NB4 (cell line): ENCODE measurements at regions not wholly inside any gene's neighbourhood (a gene's known extent, or its start where the extent isn't known, plus 50 kb on each side); places are given as distances from the start of the nearest gene placed in this dataset.

Experiments
- DNase-seq: peaks from one replicate; pipeline ENCODE4 v3.0.0; 2010; ENCODE audit warnings: low read depth
- H3K4me3 ChIP-seq: one replicate; pipeline ENCODE4 v1.5.1; 2011; ENCODE audit warnings: mild to moderate bottlenecking, low read depth, low read length, moderate library complexity
- CTCF ChIP-seq: IDR thresholded peaks from one replicate; pipeline ENCODE4 v1.5.1; 2012; ENCODE audit warnings: low read depth, low read length
- MYC ChIP-seq: IDR thresholded peaks from 2 replicates; pipeline ENCODE4 v1.6.1; 2011; ENCODE audit warnings: low read depth, low read length
- POLR2A ChIP-seq: IDR thresholded peaks from 2 replicates; pipeline ENCODE4 v1.6.1; 2011; ENCODE audit warnings: mild to moderate bottlenecking; ENCODE audit not compliant: insufficient read length; ENCODE audit errors: extremely low read depth
- TF ChIP-seq, protein P1 (sequence below): IDR thresholded peaks from 2 replicates; pipeline ENCODE4 v1.6.1; 2011; ENCODE audit warnings: low read depth, low read length

DNA sequence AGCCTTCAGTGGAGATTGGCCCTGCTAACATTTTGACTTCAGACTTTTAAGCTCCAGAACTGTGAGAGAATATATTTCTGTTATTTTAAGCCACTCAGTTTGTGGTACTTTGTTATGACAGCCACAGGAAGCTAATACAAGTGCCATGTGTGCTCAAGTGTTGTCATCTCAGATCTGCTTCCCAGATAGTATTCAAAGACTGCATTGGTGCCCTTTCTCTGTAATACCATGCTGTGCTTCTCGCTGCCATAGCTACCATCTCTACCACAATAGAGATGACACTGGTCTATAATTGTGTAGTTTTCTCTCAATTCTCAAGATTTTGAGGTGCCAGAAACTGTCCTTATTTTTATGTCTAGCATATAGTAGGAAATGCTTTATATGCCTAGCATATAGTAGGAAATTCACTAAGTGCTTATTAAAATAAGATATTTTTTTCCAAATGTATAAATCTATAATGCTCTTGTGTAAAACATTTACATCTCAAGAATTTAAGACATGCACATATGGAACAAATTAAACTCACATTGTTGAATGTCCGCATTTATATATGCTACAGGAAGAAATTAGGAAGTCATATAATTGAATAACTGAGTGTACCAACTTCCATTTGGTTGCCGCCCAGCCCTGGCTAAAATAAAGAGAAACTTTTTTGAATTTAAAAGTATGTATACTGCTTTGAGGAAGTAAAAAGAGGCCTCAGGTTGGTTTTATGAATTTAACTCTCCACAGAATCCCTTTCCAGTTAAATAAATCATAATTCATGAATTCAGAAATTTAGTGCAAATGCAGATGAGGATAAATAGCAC is 77.6 kb downstream of the TPBG start:
- H3K4me3 ChIP-seq = no peak overlapping the region
- no peak for DNase-seq
- TF ChIP-seq POLR2A (no peak), CTCF (no peak), MYC (no peak)
- TF ChIP-seq, protein P1, sequence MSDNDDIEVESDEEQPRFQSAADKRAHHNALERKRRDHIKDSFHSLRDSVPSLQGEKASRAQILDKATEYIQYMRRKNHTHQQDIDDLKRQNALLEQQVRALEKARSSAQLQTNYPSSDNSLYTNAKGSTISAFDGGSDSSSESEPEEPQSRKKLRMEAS = no peak

DNA sequence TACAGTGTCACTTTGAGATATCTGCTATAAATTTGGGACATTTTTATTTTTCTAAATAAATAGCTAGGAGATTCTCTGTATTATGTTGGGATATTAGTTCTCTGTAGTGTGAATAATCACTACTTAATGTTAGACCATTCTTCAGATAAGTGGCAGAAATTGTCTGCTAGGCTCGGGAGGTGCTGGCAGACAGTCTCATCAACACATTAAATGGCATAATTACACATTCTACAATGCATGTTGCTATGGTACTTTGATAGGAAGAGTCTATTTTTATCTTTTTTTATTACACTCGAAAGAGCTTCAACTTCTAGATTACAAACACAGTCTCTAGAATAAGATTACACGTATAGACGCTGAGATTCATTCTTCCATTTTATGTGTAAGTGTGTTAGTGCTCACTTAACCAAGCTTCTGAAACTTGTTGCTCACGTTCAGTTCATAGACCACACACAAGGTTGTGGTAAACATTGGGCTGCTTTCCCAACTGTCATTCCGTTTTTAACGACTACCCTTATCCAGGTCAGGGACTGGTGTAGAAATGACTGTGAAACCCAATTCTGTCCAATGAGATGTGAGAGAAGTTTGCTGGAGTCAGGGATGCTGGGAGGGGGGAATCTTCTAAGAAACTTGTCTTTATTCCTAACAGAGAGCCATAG is 78.6 kb downstream of the TPBG start:
- TF ChIP-seq CTCF (no peak), POLR2A (no peak), MYC (no peak)
- no peak for DNase-seq
- no peak overlapping the region for H3K4me3 ChIP-seq

DNA sequence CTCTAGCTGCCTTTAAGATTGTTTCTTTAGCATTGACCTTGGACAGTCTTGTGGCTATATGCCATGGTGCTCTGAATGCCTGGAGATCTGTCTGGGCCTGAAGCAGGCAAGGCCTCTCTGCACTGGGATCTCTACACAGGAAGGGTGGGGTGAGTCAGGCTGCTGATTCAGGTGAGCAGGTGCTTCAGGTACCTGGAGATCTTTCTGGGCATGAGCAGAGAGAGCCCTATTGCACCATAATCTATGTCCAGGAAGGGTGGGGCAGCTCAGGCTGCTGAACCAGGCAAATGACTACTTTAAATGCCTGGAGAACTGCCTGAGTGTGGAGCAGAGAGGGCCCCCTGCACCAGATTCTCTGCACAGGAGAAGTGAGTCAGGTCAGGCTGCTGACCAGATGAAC is 94.5 kb downstream of the TPBG start:
- no peak for DNase-seq
- TF ChIP-seq POLR2A (no peak), MYC (no peak), CTCF (no peak)
- TF ChIP-seq, protein P1 = no peak
- no peak overlapping the region for H3K4me3 ChIP-seq

- DNase-seq = no peak
- TF ChIP-seq, protein P1 = no peak
- TF ChIP-seq CTCF = no peak
- TF ChIP-seq POLR2A = no peak
- TF ChIP-seq MYC = no peak
- no peak overlapping the region for H3K4me3 ChIP-seq
Observed at GRCh38 chr6:82458705-82459104, 95.1 kb downstream of the TPBG start.

- DNase-seq = no peak
- TF ChIP-seq CTCF = no peak
- TF ChIP-seq MYC = no peak
- TF ChIP-seq, protein P1 = no peak
- TF ChIP-seq POLR2A = no peak
- H3K4me3 ChIP-seq = no peak overlapping the region
Observed at GRCh38 chr6:82461536-82461935, 97.9 kb downstream of the TPBG start.
